ENCODE measurements at regions not wholly inside any gene's neighbourhood (a gene's known extent, or its start where the extent isn't known, plus 50 kb on each side); places are given as distances from the start of the nearest gene placed in this dataset.

DNA sequence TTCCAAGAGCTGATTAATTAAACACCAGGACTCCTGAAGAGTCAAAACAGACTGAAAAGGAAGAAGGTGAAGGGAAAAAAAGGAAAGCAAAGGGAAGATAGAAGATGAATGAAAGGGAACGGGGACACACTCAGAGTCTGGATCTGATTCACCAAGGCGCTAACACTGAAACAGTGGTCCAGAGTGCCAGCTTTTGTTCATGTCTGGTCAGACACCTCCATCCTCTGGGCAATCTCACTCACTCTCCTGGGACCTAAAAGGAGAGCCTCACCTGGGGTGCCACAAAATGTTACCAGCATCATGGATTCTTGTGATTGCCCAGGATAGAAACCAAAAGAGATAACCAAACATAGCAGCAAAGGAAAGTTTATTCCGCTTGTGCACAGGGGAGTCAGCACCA lies 120.3 kb upstream of the AFF2 start (continued):
- TF ChIP-seq GRHL2 (CRISPR knock-in tag; IDR thresholded peaks at IDR 0.05; ENCODE audit: insufficient replicate concordance, severe bottlenecking) (no peak), EMX1 (CRISPR knock-in tag; IDR thresholded peaks at IDR 0.05) (no peak), TEAD1 (CRISPR knock-in tag; IDR thresholded peaks at IDR 0.05) (no peak), MYBL2 (CRISPR knock-in tag; IDR thresholded peaks at IDR 0.05) (no peak)

- TF ChIP-seq NFYB (CRISPR knock-in tag; conservative IDR thresholded peaks at IDR 0.05; ENCODE audit: low read depth) (no peak), TCF7 (CRISPR knock-in tag; IDR thresholded peaks at IDR 0.05; ENCODE audit: low read depth) (no peak), KAT7 (CRISPR knock-in tag; IDR thresholded peaks at IDR 0.05; ENCODE audit: borderline replicate concordance) (no peak), NR1H2 (CRISPR knock-in tag; IDR thresholded peaks at IDR 0.05) (no peak), ZNF138 (CRISPR knock-in tag; conservative IDR thresholded peaks at IDR 0.05) (no peak), E2F5 (CRISPR knock-in tag; IDR thresholded peaks at IDR 0.05) (no peak), MXD4 (CRISPR knock-in tag; IDR thresholded peaks at IDR 0.05; ENCODE audit: borderline replicate concordance) (no peak), TEAD4 (CRISPR knock-in tag; IDR thresholded peaks at IDR 0.05) (no peak), ZNF121 (CRISPR knock-in tag; IDR thresholded peaks at IDR 0.05) (no peak)
- no peak for DNase-seq (ENCODE audit: low spot score)
- Mint-ChIP-seq H3K9me3 (peaks cover 4% of the 10 kb centered on the region; the same call in 1 of the 2 replicates), H3K4me1 (peaks cover 36% of the 10 kb centered on the region), H3K27ac (no peak overlapping the region), H3K4me3 (no peak overlapping the region), H3K27me3 (ENCODE audit: low read depth) (no peaks in the 10 kb centered on the region), H3K36me3 (0 out of 2 replicates have a peak, but pooled peaks cover 3% of the 10 kb centered on the region)
- POLR2A ChIA-PET: no interaction called here
- CTCF ChIA-PET: no interaction called here
- ATAC-seq: no peak
Measured at GRCh38 chrX:148380650-148381561, 119.5 kb upstream of the AFF2 start.

DNA sequence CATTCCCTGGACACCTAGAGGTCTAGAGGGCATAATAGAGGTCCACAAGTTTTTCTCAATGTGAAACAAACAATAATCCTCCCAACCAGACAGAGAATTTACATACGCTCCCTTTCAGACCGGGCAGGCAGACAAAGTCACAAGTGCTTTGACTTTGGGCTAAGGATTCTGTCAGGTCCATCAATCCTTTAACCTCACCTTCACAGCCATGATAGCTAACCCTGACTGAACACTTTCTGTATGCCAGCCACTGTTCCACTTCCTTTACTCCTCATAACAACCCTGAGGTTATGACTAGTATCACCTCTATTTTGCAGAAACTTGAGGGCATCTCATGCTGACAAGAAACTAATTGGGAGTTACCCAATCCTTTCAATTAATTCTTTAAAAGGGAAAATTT lies 118.8 kb upstream of the AFF2 start:
- ATAC-seq (no peak), DNase-seq (ENCODE audit: low spot score) (no peak)
- peaks cover 38% of the 10 kb centered on the region for H3K4me1 Mint-ChIP-seq
- ChIA-PET POLR2A (no interaction called here), CTCF (no interaction called here)
- H3K27me3 Mint-ChIP-seq (ENCODE audit: low read depth): no peaks in the 10 kb centered on the region
- H3K36me3 Mint-ChIP-seq: no peaks in the 10 kb centered on the region
- H3K9me3 Mint-ChIP-seq: no peaks in the 10 kb centered on the region
- no peak overlapping the region for H3K27ac Mint-ChIP-seq
- H3K4me3 Mint-ChIP-seq: no peak overlapping the region
- TF ChIP-seq PRDM15 (CRISPR knock-in tag; IDR thresholded peaks at IDR 0.05) (no peak), USF1 (CRISPR knock-in tag; IDR thresholded peaks at IDR 0.05) (no peak), NFE2L1 (CRISPR knock-in tag; IDR thresholded peaks at IDR 0.05) (no peak), RORB (CRISPR knock-in tag; IDR thresholded peaks at IDR 0.05) (no peak), NR3C1 (CRISPR knock-in tag; conservative IDR thresholded peaks at IDR 0.05; ENCODE audit: low read depth) (no peak), ZNF138 (CRISPR knock-in tag; conservative IDR thresholded peaks at IDR 0.05) (no peak), TCF7 (CRISPR knock-in tag; IDR thresholded peaks at IDR 0.05; ENCODE audit: low read depth) (no peak), ZNF416 (CRISPR knock-in tag; IDR thresholded peaks at IDR 0.05) (no peak), ZNF219 (CRISPR knock-in tag; IDR thresholded peaks at IDR 0.05; ENCODE audit: borderline replicate concordance) (no peak), FOXK1 (CRISPR knock-in tag; IDR thresholded peaks at IDR 0.05) (no peak), CDX4 (CRISPR knock-in tag; IDR thresholded peaks at IDR 0.05; ENCODE audit: borderline replicate concordance) (no peak), ZNF263 (CRISPR knock-in tag; IDR thresholded peaks at IDR 0.05; ENCODE audit: low read depth) (no peak), ZNF121 (CRISPR knock-in tag; IDR thresholded peaks at IDR 0.05) (no peak)
- TF ChIP-seq, protein P1, sequence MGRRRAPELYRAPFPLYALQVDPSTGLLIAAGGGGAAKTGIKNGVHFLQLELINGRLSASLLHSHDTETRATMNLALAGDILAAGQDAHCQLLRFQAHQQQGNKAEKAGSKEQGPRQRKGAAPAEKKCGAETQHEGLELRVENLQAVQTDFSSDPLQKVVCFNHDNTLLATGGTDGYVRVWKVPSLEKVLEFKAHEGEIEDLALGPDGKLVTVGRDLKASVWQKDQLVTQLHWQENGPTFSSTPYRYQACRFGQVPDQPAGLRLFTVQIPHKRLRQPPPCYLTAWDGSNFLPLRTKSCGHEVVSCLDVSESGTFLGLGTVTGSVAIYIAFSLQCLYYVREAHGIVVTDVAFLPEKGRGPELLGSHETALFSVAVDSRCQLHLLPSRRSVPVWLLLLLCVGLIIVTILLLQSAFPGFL (CRISPR knock-in tag; IDR thresholded peaks at IDR 0.05; ENCODE audit: borderline replicate concordance): no peak
- TF ChIP-seq, protein P2, sequence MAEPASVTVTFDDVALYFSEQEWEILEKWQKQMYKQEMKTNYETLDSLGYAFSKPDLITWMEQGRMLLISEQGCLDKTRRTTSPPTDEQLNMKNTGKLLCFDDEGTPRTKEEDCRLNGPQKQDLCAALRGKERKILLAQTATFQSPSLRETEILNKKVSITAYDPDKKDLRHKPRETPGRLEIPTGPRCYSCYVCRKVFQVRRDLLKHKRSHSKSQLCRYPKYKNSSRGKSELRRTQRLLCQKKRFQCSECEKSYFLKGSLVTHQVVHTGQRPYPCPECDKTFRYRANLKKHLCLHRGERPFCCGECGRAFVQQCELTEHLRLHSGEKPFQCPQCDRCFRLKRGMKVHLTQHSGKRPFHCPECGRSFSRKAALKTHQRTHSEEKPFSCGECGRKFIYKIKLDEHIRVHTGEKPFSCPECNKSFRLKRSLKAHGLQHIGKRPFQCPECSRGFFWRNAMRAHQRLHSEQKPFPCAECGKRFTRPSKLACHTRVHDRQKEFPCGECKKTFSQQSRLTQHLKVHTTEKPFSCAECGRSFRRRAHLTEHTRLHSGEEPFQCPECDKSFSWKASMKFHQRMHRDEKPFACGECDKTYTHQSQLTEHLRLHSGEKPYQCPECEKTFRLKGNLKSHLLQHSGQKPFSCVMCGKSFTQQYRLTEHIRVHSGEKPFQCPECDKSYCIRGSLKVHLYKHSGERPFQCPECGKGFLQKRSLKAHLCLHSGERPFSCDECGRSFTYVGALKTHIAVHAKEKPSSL (CRISPR knock-in tag; conservative IDR thresholded peaks at IDR 0.05): no peak
